Epithelial cell of proximal tubule (primary cell): ENCODE measurements at regions not wholly inside any gene's neighbourhood (a gene's known extent, or its start where the extent isn't known, plus 50 kb on each side); places are given as distances from the start of the nearest gene placed in this dataset.
A peak's percentile ranks its signal among the peaks of the same experiment; 100 is the strongest.
"Not testable (repeated sequence)": the region's sequence is repeated elsewhere in the genome, so short reads cannot be mapped to it uniquely, and the experiment has no call there.

Experiments used
- DNase-seq: peaks from one replicate; pipeline ENCODE4 v3.0.0-alpha.2; 2011; ENCODE audit warnings: low read depth
- H3K4me3 ChIP-seq: 2 replicates; pipeline ENCODE4 v1.5.1; 2011; ENCODE audit warnings: low read depth, mild to moderate bottlenecking, low read length
- CTCF ChIP-seq: conservative IDR thresholded peaks from 2 replicates; pipeline ENCODE4 v1.5.1; 2012; ENCODE audit warnings: low read depth, mild to moderate bottlenecking, low read length

GRCh38 chr7:122248472-122248871, 56.1 kb downstream of the FEZF1 start:
- TF ChIP-seq CTCF = no peak
- no peak for DNase-seq

GRCh38 chr7:122238729-122239128, 65.8 kb downstream of the FEZF1 start:
- DNase-seq, H3K4me3 ChIP-seq: not testable (repeated sequence)

More at GRCh38 chr7:122248472-122248871, 56.1 kb downstream of the FEZF1 start:
- H3K4me3 ChIP-seq = no peak overlapping the region

DNA sequence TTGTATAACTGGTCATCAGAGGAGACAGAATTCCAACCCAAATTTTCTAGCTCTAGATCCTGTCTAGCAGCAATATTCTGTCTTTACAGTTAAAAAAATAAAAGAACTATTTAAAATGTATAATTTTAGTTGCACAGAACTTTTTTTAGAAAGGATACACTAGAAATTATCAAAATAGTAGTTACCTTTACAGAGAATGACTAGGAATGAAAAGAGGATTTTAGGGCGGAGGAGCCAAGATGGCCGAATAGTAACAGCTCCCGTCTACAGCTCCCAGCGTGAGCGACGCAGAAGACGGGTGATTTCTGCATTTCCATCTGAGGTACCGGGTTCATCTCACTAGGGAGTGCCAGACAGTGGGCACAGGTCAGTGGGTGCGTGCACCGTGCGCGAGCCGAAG, 66.3 kb downstream of the FEZF1 start:
- not testable (repeated sequence) for H3K4me3 ChIP-seq, DNase-seq

DNA sequence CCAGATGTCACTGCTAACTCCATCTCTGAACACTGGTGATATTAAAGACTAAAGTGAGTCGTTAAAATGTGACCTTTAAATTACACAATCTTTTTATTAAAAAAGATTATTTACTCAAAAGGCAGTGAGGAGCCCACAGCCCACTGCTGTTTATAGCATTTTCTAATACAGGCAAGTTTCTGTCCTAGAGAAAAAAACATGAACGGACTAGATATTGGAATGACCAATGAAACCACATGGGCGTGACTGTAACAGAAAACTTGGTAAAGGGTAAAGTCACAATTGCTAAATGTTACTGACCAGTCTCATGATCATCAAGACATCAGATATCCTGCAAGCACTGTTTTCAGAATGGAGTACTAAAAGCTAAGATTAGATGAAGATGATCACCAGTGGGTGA, 78.7 kb downstream of the FEZF1 start:
- TF ChIP-seq CTCF = no peak
- no peak for DNase-seq
- no peak overlapping the region for H3K4me3 ChIP-seq

- peak; percentile 74 for TF ChIP-seq CTCF
- no peak for DNase-seq
- no peak overlapping the region for H3K4me3 ChIP-seq
Measured at GRCh38 chr7:122219253-122219865, 75.3 kb upstream of the AASS start.

DNA sequence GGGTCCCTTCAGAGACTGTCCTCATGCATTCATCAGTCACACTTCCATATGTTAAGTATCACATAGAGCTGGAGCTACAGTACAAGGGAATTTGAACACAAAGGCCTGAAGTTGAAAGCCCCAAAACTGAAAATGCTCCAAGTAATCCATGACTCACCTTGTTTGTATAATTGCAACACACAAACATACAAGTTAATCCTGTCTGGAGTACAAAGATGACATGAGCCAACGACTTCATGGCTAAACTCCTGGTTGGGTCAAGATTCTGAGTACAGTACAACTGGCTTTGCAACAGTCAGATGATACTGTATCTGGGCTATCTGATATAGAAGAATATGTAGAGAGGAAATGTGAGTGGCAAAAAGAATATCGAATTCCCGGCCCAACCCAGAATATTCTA, 73.1 kb upstream of the AASS start:
- no peak for DNase-seq
- H3K4me3 ChIP-seq = no peak overlapping the region
- TF ChIP-seq CTCF = no peak

GRCh38 chr7:122212754-122213153, 68.7 kb upstream of the AASS start:
- no peak for TF ChIP-seq CTCF
- H3K4me3 ChIP-seq = no peak overlapping the region
- DNase-seq = no peak

- no peak for DNase-seq
- no peak for TF ChIP-seq CTCF
Measured at GRCh38 chr7:122211362-122211761, 67.3 kb upstream of the AASS start.

More at GRCh38 chr7:122211362-122211761, 67.3 kb upstream of the AASS start:
- no peak overlapping the region for H3K4me3 ChIP-seq
